ENCODE measurements at regions not wholly inside any gene's neighbourhood (a gene's known extent, or its start where the extent isn't known, plus 50 kb on each side); places are given as distances from the start of the nearest gene placed in this dataset.

DNA sequence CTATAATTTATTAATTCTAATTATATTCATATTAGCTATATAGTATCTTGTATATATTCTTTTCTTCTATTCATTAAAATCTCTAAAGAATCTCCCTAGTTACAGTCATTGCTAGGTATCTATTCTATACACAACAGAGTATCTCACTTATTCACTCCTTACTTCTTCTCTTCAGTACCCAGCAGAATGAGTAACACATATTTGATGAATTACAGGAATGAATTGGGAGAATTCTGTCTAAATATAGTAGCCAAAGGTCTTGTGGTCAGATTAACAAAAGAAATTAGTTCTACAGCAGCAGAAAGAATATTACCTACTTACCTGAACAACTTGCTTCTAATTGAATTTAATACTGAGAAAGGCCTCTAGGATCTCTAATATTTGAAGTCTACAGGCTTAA, 758.0 kb upstream of the ZEB2 start:
- no peak for TF ChIP-seq POLR2A (IDR thresholded peaks at IDR 0.05)
- TF ChIP-seq CTCF (IDR thresholded peaks at IDR 0.05): no peak
- no peaks in the 10 kb centered on the region for H3K9me3 ChIP-seq
- H3K36me3 ChIP-seq: no peaks in the 10 kb centered on the region
- no peak for DNase-seq
- H3K27me3 ChIP-seq: no peaks in the 10 kb centered on the region
- H3K4me3 ChIP-seq: no peak overlapping the region
- H3K27ac ChIP-seq: no peak overlapping the region
- no peaks in the 10 kb centered on the region for H3K4me1 ChIP-seq

DNA sequence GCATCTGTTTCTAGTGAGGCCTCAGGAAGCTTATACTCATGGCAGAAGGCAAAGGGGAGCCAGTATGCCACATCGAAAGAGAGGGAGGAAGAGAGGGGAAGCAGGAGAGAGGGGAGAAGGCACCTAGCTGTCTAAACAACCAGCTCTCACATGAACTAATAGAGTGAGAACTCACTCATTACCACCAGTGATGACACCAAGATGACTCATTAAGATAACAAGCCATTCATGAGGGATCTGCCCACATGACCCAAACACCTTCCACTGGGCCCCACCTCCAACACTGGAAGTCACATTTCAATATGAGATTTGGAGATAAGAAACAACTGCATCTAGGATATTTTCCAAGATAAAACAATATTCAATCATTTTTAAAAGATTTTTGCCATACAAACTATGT, 753.9 kb upstream of the ZEB2 start:
- Histone ChIP-seq H3K9me3 (no peaks in the 10 kb centered on the region), H3K4me1 (no peaks in the 10 kb centered on the region), H3K4me3 (no peak overlapping the region), H3K27ac (no peak overlapping the region), H3K27me3 (no peaks in the 10 kb centered on the region), H3K36me3 (no peaks in the 10 kb centered on the region)
- TF ChIP-seq CTCF (IDR thresholded peaks at IDR 0.05) (no peak), POLR2A (IDR thresholded peaks at IDR 0.05) (no peak)
- no peak for DNase-seq

DNA sequence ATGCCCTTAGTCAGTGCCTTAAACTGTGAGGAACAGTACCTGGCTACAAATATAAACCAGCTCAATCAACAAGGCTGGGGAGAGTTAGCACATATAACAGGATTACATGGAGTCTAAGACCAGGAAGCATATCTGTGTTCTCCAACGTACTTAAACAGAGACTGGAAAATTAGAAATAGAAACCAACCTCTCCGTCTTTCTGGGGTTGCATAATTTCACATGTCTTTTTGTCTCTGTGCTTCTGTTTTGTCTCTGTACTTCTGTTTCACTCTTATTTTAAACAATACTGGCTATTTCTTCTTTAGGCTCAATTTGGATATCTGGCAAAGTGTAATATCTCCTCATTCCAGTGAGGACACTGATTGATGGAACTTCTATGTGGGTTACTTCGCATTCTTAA, 749.0 kb upstream of the ZEB2 start:
- no peaks in the 10 kb centered on the region for H3K27me3 ChIP-seq
- TF ChIP-seq POLR2A (IDR thresholded peaks at IDR 0.05): no peak
- no peak for TF ChIP-seq CTCF (IDR thresholded peaks at IDR 0.05)

GRCh38 chr2:145267451-145267850, 747.5 kb upstream of the ZEB2 start:
- no peak overlapping the region for H3K4me3 ChIP-seq
- H3K27ac ChIP-seq: no peak overlapping the region
- H3K4me1 ChIP-seq: no peaks in the 10 kb centered on the region
- H3K27me3 ChIP-seq: no peaks in the 10 kb centered on the region
- H3K36me3 ChIP-seq: no peaks in the 10 kb centered on the region
- H3K9me3 ChIP-seq: no peaks in the 10 kb centered on the region
- DNase-seq: no peak
- TF ChIP-seq POLR2A (IDR thresholded peaks at IDR 0.05) (no peak), CTCF (IDR thresholded peaks at IDR 0.05) (no peak)

More for the DNA sequence above, 749.0 kb upstream of the ZEB2 start:
- no peaks in the 10 kb centered on the region for H3K4me1 ChIP-seq
- no peak overlapping the region for H3K4me3 ChIP-seq
- H3K36me3 ChIP-seq: no peaks in the 10 kb centered on the region
- no peak for DNase-seq
- H3K9me3 ChIP-seq: no peaks in the 10 kb centered on the region
- H3K27ac ChIP-seq: no peak overlapping the region

DNA sequence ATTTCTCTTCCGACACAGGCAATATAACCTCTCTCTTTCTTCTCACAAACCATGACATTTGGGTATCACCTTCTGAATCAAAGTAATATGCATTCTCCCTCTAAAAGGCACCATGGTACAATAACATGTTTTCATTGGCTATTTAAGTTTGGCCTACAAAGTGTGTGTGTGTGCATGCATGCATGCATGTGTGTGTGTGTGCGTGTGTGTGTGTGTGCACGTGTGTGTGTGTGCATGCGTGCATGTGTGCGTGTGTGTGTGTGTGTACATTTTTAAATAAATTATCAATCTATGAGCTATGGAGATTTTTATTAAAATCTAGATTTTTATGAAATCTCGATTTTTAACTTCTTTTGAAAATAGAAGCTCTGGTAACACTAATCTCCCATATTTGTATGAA, 745.3 kb upstream of the ZEB2 start:
- no peaks in the 10 kb centered on the region for H3K27me3 ChIP-seq
- TF ChIP-seq POLR2A (IDR thresholded peaks at IDR 0.05) (no peak), CTCF (IDR thresholded peaks at IDR 0.05) (no peak)
- H3K9me3 ChIP-seq: no peaks in the 10 kb centered on the region
- H3K36me3 ChIP-seq: no peaks in the 10 kb centered on the region
- H3K4me3 ChIP-seq: no peak overlapping the region
- H3K4me1 ChIP-seq: no peaks in the 10 kb centered on the region
- no peak for DNase-seq
- H3K27ac ChIP-seq: no peak overlapping the region

GRCh38 chr2:145260674-145261073, 740.8 kb upstream of the ZEB2 start:
- Histone ChIP-seq H3K27ac (no peak overlapping the region), H3K9me3 (no peaks in the 10 kb centered on the region), H3K27me3 (no peaks in the 10 kb centered on the region), H3K36me3 (no peaks in the 10 kb centered on the region), H3K4me1 (no peaks in the 10 kb centered on the region), H3K4me3 (no peak overlapping the region)
- no peak for DNase-seq
- no peak for TF ChIP-seq POLR2A (IDR thresholded peaks at IDR 0.05)
- TF ChIP-seq CTCF (IDR thresholded peaks at IDR 0.05): no peak

Data from Peyer's patch (tissue), 4 donors.